H1 (cell line): ENCODE measurements at regions not wholly inside any gene's neighbourhood (a gene's known extent, or its start where the extent isn't known, plus 50 kb on each side); places are given as distances from the start of the nearest gene placed in this dataset.

Source experiments
- CTCF ChIA-PET: fragments of 300-600 bp; sonication (Branson Sonifier 250); formaldehyde crosslinking; loops from one replicate; lab custom pipeline; 2021; ENCODE audit not compliant: partially characterized antibody; lab: Charles Lee
- POLR2A ChIA-PET: fragments of 300-600 bp; sonication (Branson Sonifier 250); formaldehyde crosslinking; loops from one replicate; lab custom pipeline; 2021; ENCODE audit warnings: inconsistent platforms; ENCODE audit not compliant: partially characterized antibody; lab: Charles Lee
- DNase-seq, 2 experiments: peaks; one replicate each; pipeline versions ENCODE4 v3.0.0 to v3.0.0-alpha.2; 2010 to 2022; ENCODE audit warnings: low spot score in 2 of 2, low read depth in 1 of 2, mixed read lengths in 1 of 2
- FAIRE-seq: peaks from 2 replicates; lab custom pipeline; 2011; peaks lifted over from hg19 to GRCh38; lab: Jason Lieb, UNC
- H2AFZ ChIP-seq: 2 replicates; pipeline ENCODE4 v1.8.1; 2012; ENCODE audit warnings: low read length, inconsistent platforms
- H2AK5ac ChIP-seq: 2 replicates; pipeline ENCODE4 v1.6.1; 2013; ENCODE audit warnings: low read depth, low read length
- H2BK120ac ChIP-seq: replicated peaks from 2 replicates; pipeline ENCODE3; 2013; ENCODE audit warnings: low read depth, low read length, inconsistent platforms
- H2BK12ac ChIP-seq: 2 replicates; pipeline ENCODE4 v1.6.1; 2013; ENCODE audit warnings: low read depth, low read length
- H2BK15ac ChIP-seq: 2 replicates; pipeline ENCODE4 v1.6.1; 2013; ENCODE audit warnings: low read length
- H2BK20ac ChIP-seq: 2 replicates; pipeline ENCODE4 v1.6.1; 2013; ENCODE audit warnings: low read length
- H2BK5ac ChIP-seq: 2 replicates; pipeline ENCODE4 v1.6.1; 2013; ENCODE audit warnings: low read depth, low read length
- H3K14ac ChIP-seq: 2 replicates; pipeline ENCODE4 v1.6.1; 2013; ENCODE audit warnings: inconsistent platforms; ENCODE audit not compliant: insufficient read length
- H3K18ac ChIP-seq: 2 replicates; pipeline ENCODE4 v1.6.1; 2013; ENCODE audit warnings: low read length; ENCODE audit errors: extremely low read depth
- H3K23ac ChIP-seq: 2 replicates; pipeline ENCODE4 v1.6.1; 2013; ENCODE audit warnings: inconsistent platforms; ENCODE audit not compliant: insufficient read length
- H3K23me2 ChIP-seq: 2 replicates; pipeline ENCODE4 v1.6.1; 2013; ENCODE audit warnings: low read depth, low read length
- H3K27ac ChIP-seq: 2 replicates; pipeline ENCODE4 v1.6.1; 2011; ENCODE audit warnings: low read depth, low read length, inconsistent platforms
- H3K27me3 ChIP-seq, 4 experiments: replicated peaks in 1 of 4; 1 replicate in 1 of 4; 2 replicates in 3 of 4; pipeline versions ENCODE4 v1.6.1 to v1.8.1; 2011 to 2013; ENCODE audit warnings: low read length in 3 of 4, mild to moderate bottlenecking in 3 of 4, inconsistent platforms in 2 of 4, mixed read lengths in 2 of 4, moderate library complexity in 1 of 4; ENCODE audit not compliant: control insufficient read depth in 3 of 4, insufficient read depth in 3 of 4; ENCODE audit errors: extremely low read depth in 1 of 4
- H3K36me3 ChIP-seq, 4 experiments: 2 replicates each; pipeline versions ENCODE4 v1.6.1 to v1.8.1; 2011 to 2013; ENCODE audit warnings: mild to moderate bottlenecking in 4 of 4, low read length in 3 of 4, moderate library complexity in 2 of 4, control low read depth in 1 of 4, inconsistent platforms in 1 of 4; ENCODE audit not compliant: insufficient read depth in 4 of 4, control insufficient read depth in 2 of 4
- H3K4ac ChIP-seq: replicated peaks from 2 replicates; pipeline ENCODE3; 2013; ENCODE audit warnings: low read length, low read depth, mixed read lengths, inconsistent platforms; ENCODE audit not compliant: insufficient read length
- H3K4me1 ChIP-seq, 4 experiments: replicated peaks in 1 of 4; 1 replicate in 1 of 4; 2 replicates in 3 of 4; pipeline versions ENCODE4 v1.6.1 to v1.8.1; 2011 to 2013; ENCODE audit warnings: low read length in 3 of 4, inconsistent platforms in 2 of 4, mixed read lengths in 1 of 4; ENCODE audit not compliant: insufficient read depth in 4 of 4, control insufficient read depth in 3 of 4
- H3K4me2 ChIP-seq, 2 experiments: 2 replicates each; pipeline versions ENCODE4 v1.6.1 to v1.8.1; 2011 to 2013; ENCODE audit warnings: low read depth in 2 of 2, low read length in 2 of 2, control low read depth in 1 of 2, inconsistent platforms in 1 of 2, mild to moderate bottlenecking in 1 of 2; ENCODE audit not compliant: insufficient read depth in 1 of 2
- H3K4me3 ChIP-seq, 4 experiments: fragments of 200-600, 300-600 bp in 1 of 4; sonication (generic), shearing (Covaris generic), sonication (Bioruptor Twin) in 1 of 4; 2 replicates each; pipeline versions ENCODE4 v1.5.1 to v1.8.1; 2011 to 2016; ENCODE audit warnings: low read length in 4 of 4, low read depth in 3 of 4, control low read depth in 2 of 4, inconsistent platforms in 2 of 4, mild to moderate bottlenecking in 2 of 4, mixed read lengths in 1 of 4, moderate library complexity in 1 of 4; ENCODE audit not compliant: insufficient read depth in 2 of 4; ENCODE audit errors: extremely low read depth in 1 of 4
- H3K56ac ChIP-seq: replicated peaks from 2 replicates; pipeline ENCODE3; 2013; ENCODE audit warnings: low read depth, mild to moderate bottlenecking, mixed read lengths, low read length, inconsistent platforms; ENCODE audit not compliant: insufficient read length
- H3K79me1 ChIP-seq: 2 replicates; pipeline ENCODE4 v1.6.1; 2013; ENCODE audit warnings: low read depth, low read length, control low read depth
- H3K79me2 ChIP-seq, 2 experiments: 2 replicates each; pipeline versions ENCODE4 v1.6.1 to v1.8.1; 2012 to 2013; ENCODE audit warnings: low read length in 2 of 2, mild to moderate bottlenecking in 2 of 2, inconsistent platforms in 1 of 2; ENCODE audit not compliant: insufficient read depth in 2 of 2, control insufficient read depth in 1 of 2
- H3K9ac ChIP-seq, 4 experiments: replicated peaks in 1 of 4; 1 replicate in 1 of 4; 2 replicates in 3 of 4; pipeline versions ENCODE4 v1.6.1 to v1.8.1; 2011 to 2013; ENCODE audit warnings: low read depth in 3 of 4, low read length in 3 of 4, control low read depth in 2 of 4, mild to moderate bottlenecking in 2 of 4, moderate library complexity in 2 of 4, inconsistent platforms in 1 of 4; ENCODE audit errors: extremely low read depth in 1 of 4
- H3K9me3 ChIP-seq, 2 experiments: 2 replicates each; pipeline versions ENCODE4 v1.6.1 to v1.8.1; 2012 to 2013; ENCODE audit warnings: mild to moderate bottlenecking in 2 of 2, moderate library complexity in 2 of 2, control low read depth in 1 of 2, inconsistent platforms in 1 of 2, low read depth in 1 of 2, low read length in 1 of 2, mixed read lengths in 1 of 2; ENCODE audit not compliant: insufficient read depth in 2 of 2
- H4K20me1 ChIP-seq, 2 experiments: replicated peaks in 1 of 2; 2 replicates each; pipeline versions ENCODE3 to v1.8.1; 2011 to 2013; ENCODE audit warnings: inconsistent platforms in 2 of 2, low read length in 2 of 2, mild to moderate bottlenecking in 1 of 2; ENCODE audit not compliant: insufficient read depth in 2 of 2, control insufficient read depth in 1 of 2
- H4K5ac ChIP-seq: 2 replicates; pipeline ENCODE4 v1.6.1; 2013; ENCODE audit warnings: low read length, low read depth, mixed read lengths, inconsistent platforms; ENCODE audit not compliant: insufficient read length
- H4K8ac ChIP-seq: 2 replicates; pipeline ENCODE4 v1.8.0; 2013; ENCODE audit warnings: mild to moderate bottlenecking, moderate library complexity, low read length, inconsistent platforms; ENCODE audit not compliant: insufficient read depth; ENCODE audit errors: extremely low read depth
- H4K91ac ChIP-seq: replicated peaks from 2 replicates; pipeline ENCODE3; 2013; ENCODE audit warnings: low read length, mixed read lengths, inconsistent platforms; ENCODE audit not compliant: insufficient read length
- CBX8 ChIP-seq: fragments of 300-800, 300-1000 bp; sonication (generic); IDR thresholded peaks from 2 replicates; pipeline ENCODE4 v1.7.1; 2016; ENCODE audit warnings: low read depth, low read length, borderline replicate concordance
- CEBPB ChIP-seq: IDR thresholded peaks from 2 replicates; pipeline ENCODE4 v1.6.1; 2012; ENCODE audit warnings: low read depth, low read length
- CHD1 ChIP-seq: IDR thresholded peaks from 2 replicates; pipeline ENCODE4 v1.6.1; 2012; ENCODE audit warnings: low read depth, low read length, improper control_type of control experiment
- EGR1 ChIP-seq: IDR thresholded peaks from 2 replicates; pipeline ENCODE4 v1.6.1; 2011; ENCODE audit warnings: low read depth, low read length, borderline replicate concordance
- HDAC2 ChIP-seq, 2 experiments: fragments of 300-600 bp in 1 of 2; sonication (generic) in 1 of 2; IDR thresholded peaks; 2 replicates each; pipeline ENCODE4 v1.6.1; 2011 to 2012; ENCODE audit warnings: low read depth in 2 of 2, low read length in 2 of 2, mild to moderate bottlenecking in 2 of 2, moderate library complexity in 2 of 2, borderline replicate concordance in 1 of 2, inconsistent platforms in 1 of 2
- KDM1A ChIP-seq: fragments of 200-600, 300-600 bp; sonication (generic); IDR thresholded peaks from 2 replicates; pipeline ENCODE4 v1.7.1; 2016; ENCODE audit warnings: mild to moderate bottlenecking, low read length, borderline replicate concordance
- NRF1 ChIP-seq: IDR thresholded peaks from 2 replicates; pipeline ENCODE4 v1.6.1; 2011; ENCODE audit warnings: mild to moderate bottlenecking, low read depth, low read length, improper control_type of control experiment
- RAD21 ChIP-seq, 2 experiments: IDR thresholded peaks in 1 of 2; conservative IDR thresholded peaks in 1 of 2; 2 replicates each; pipeline ENCODE4 v1.6.1; 2011; ENCODE audit warnings: low read depth in 2 of 2, low read length in 2 of 2, improper control_type of control experiment in 1 of 2, inconsistent platforms in 1 of 2, mild to moderate bottlenecking in 1 of 2, moderate library complexity in 1 of 2
- SAP30 ChIP-seq: fragments of 300-600 bp; sonication (generic); IDR thresholded peaks from 2 replicates; pipeline ENCODE4 v1.7.1; 2012; ENCODE audit warnings: low read length, moderate library complexity, mild to moderate bottlenecking, inconsistent platforms; ENCODE audit not compliant: insufficient read depth, insufficient replicate concordance
- SIRT6 ChIP-seq: IDR thresholded peaks from one replicate; pipeline ENCODE4 v1.7.1; 2012; ENCODE audit warnings: low read length, inconsistent platforms
- SIX5 ChIP-seq: IDR thresholded peaks from 2 replicates; pipeline ENCODE4 v1.6.1; 2011; ENCODE audit warnings: mild to moderate bottlenecking, low read depth, low read length
- SP4 ChIP-seq: IDR thresholded peaks from 2 replicates; pipeline ENCODE4 v1.6.1; 2012; ENCODE audit warnings: low read length, inconsistent platforms
- SUZ12 ChIP-seq: fragments of 200-600 bp; sonication (generic); IDR thresholded peaks from 2 replicates; pipeline ENCODE4 v1.6.1; 2012; ENCODE audit warnings: mild to moderate bottlenecking, inconsistent platforms, low read length, moderate library complexity, mixed read lengths
- TCF12 ChIP-seq: IDR thresholded peaks from 2 replicates; pipeline ENCODE4 v1.6.1; 2011; ENCODE audit warnings: low read depth, mild to moderate bottlenecking, low read length
- WGBS, 2 experiments: shearing (Covaris generic) in 1 of 2; methylation state at CpG; one replicate each; pipeline versions ENCODE4 v1.1.6 to v1.1.7; 2013 to 2015; ENCODE audit warnings: low lambda C conversion rate in 2 of 2, mixed read lengths in 2 of 2, inconsistent platforms in 1 of 2, low coverage in 1 of 2, missing lambda C conversion rate in 1 of 2; ENCODE audit not compliant: insufficient replicate concordance in 2 of 2, insufficient coverage in 1 of 2, insufficient read length in 1 of 2; ENCODE audit errors: extremely low coverage in 1 of 2, missing lambda C conversion rate in 1 of 2; 5-methylcytosine and 5-hydroxymethylcytosine counted together
- TF ChIP-seq, protein P1 (sequence below): IDR thresholded peaks from 2 replicates; pipeline ENCODE4 v1.6.1; 2012; ENCODE audit warnings: inconsistent platforms

DNA sequence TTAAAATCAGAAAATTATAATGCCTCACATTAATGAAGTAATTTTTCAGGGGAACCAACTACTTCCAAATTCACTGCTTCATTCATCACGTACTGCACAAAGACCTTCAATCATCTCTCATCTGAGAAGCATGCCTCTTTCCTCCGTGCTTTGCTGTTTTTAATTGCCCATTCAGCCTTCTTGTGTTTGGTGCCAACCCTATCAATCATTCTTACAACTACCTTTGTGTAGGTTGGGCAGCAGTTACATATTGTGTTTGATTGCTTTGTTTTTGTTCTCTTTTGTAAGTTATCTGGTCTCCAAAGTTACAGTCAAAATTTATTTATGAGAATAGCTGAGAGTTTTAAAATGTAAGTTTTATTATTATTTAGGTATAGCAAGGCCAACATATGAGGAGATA is 549.0 kb upstream of the SLC8A1 start:
- ChIA-PET CTCF (interaction anchor here (0.6 to 1.5 kb wide), 2 partner anchors 14 to 125 kb away, joined by 5 to 6 read pairs; no protein-coding TSS in a partner anchor), POLR2A (no interaction called here)
- WGBS, 2 experiments, result 91% methylated on average over 2 of the region's 2 CpGs; no CpG with 5 or more reads in 1 of the 2 experiments
- Histone ChIP-seq H2BK5ac (no peak overlapping the region), H3K79me1 (no peaks in the 10 kb centered on the region), H3K18ac (no peak overlapping the region), H3K4me3 (no peak overlapping the region), H4K20me1 (no peaks in the 10 kb centered on the region), H2BK12ac (no peak overlapping the region), H3K9me3 (no peaks in the 10 kb centered on the region), H3K9ac (no peak overlapping the region), H2BK15ac (no peak overlapping the region), H3K27me3 (no peaks in the 10 kb centered on the region), H4K5ac (no peak overlapping the region), H3K36me3 (no peaks in the 10 kb centered on the region), H3K4ac (no peak overlapping the region), H3K79me2 (no peaks in the 10 kb centered on the region), H3K56ac (no peak overlapping the region), H2AFZ (no peak overlapping the region), H4K91ac (no peak overlapping the region), H2AK5ac (no peak overlapping the region), H2BK120ac (no peak overlapping the region), H3K4me1 (no peaks in the 10 kb centered on the region), H2BK20ac (no peak overlapping the region), H3K14ac (no peak overlapping the region), H4K8ac (no peak overlapping the region), H3K27ac (no peak overlapping the region), H3K23ac (no peak overlapping the region), H3K23me2 (no peaks in the 10 kb centered on the region), H3K4me2 (no peak overlapping the region)
- DNase-seq (no peak), FAIRE-seq (no peak)
- no peak for TF ChIP-seq CEBPB
- TF ChIP-seq TCF12, result no peak
- no peak for TF ChIP-seq SAP30
- TF ChIP-seq, protein P1, sequence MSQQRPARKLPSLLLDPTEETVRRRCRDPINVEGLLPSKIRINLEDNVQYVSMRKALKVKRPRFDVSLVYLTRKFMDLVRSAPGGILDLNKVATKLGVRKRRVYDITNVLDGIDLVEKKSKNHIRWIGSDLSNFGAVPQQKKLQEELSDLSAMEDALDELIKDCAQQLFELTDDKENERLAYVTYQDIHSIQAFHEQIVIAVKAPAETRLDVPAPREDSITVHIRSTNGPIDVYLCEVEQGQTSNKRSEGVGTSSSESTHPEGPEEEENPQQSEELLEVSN, result no peak
- no peak for TF ChIP-seq RAD21 (IDR thresholded peaks at IDR 0.05 in 1 of 2, conservative IDR thresholded peaks at IDR 0.05 in 1 of 2; ENCODE audit: low read depth in 2 of 2, low read length in 2 of 2)
- no peak for TF ChIP-seq CBX8
- no peak for TF ChIP-seq SIX5
- TF ChIP-seq KDM1A, result no peak
- TF ChIP-seq EGR1, result no peak
- no peak for TF ChIP-seq SP4
- TF ChIP-seq SIRT6, result no peak
- no peak for TF ChIP-seq CHD1
- no peak for TF ChIP-seq NRF1
- no peak for TF ChIP-seq HDAC2 (IDR thresholded peaks at IDR 0.05; ENCODE audit: borderline replicate concordance in 1 of 2, low read depth in 2 of 2, low read length in 2 of 2)
- TF ChIP-seq SUZ12, result no peak
